PC-3 (cell line): ENCODE measurements at regions not wholly inside any gene's neighbourhood (a gene's known extent, or its start where the extent isn't known, plus 50 kb on each side); places are given as distances from the start of the nearest gene placed in this dataset.
"Not testable (repeated sequence)": the region's sequence is repeated elsewhere in the genome, so short reads cannot be mapped to it uniquely, and the experiment has no call there.

ENCODE experiments used
- ATAC-seq: fragments of 200-7000 bp; cut with Tn5 transposase; 2 replicates; pipeline ENCODE4 v1.9.1; 2020; ENCODE audit warnings: mild to moderate bottlenecking, moderate library complexity
- BruUV-seq: library from RNA; stranded (reverse); fragments of 400-500 nt; replicated peaks from 2 replicates; lab custom pipeline; 2021; lab: Mats Ljungman, UMichigan
- CTCF ChIA-PET: fragments of 300-600 bp; sonication (Branson Sonifier 250); formaldehyde crosslinking; loops from one replicate; lab custom pipeline; 2022; ENCODE audit warnings: antibody characterized with exemption; lab: Charles Lee
- POLR2A ChIA-PET: fragments of 300-600 bp; sonication (Branson Sonifier 250); formaldehyde crosslinking; loops from one replicate; lab custom pipeline; 2022; ENCODE audit warnings: antibody characterized with exemption; ENCODE audit not compliant: unreplicated experiment; lab: Charles Lee
- DNase-seq: peaks from one replicate; pipeline ENCODE4 v3.0.0-alpha.2; 2015
- H2AFZ ChIP-seq: fragments of 300-600 bp; sonication (generic); 2 replicates; pipeline ENCODE4 v1.6.0; 2016; ENCODE audit warnings: antibody characterized with exemption, low read length
- H3F3A ChIP-seq: fragments of 300-600 bp; sonication (generic); one replicate; pipeline ENCODE4 v1.6.0; 2017; ENCODE audit warnings: antibody characterized with exemption, low read length, control low read depth, mild to moderate bottlenecking; ENCODE audit not compliant: unreplicated experiment
- H3K27ac ChIP-seq: fragments of 300-600 bp; sonication (generic); 2 replicates; pipeline ENCODE4 v1.5.1; 2016; ENCODE audit warnings: mild to moderate bottlenecking, low read length
- H3K27me3 ChIP-seq: fragments of 300-600 bp; sonication (generic); 2 replicates; pipeline ENCODE4 v1.6.1; 2016; ENCODE audit warnings: low read length, mixed read lengths
- H3K36me3 ChIP-seq: fragments of 300-600 bp; sonication (generic); 2 replicates; pipeline ENCODE4 v1.6.1; 2016; ENCODE audit warnings: low read depth, mixed run types, low read length, mixed read lengths
- H3K4me1 ChIP-seq: fragments of 300-600 bp; sonication (generic); 2 replicates; pipeline ENCODE4 v1.5.1; 2016; ENCODE audit warnings: low read length; ENCODE audit not compliant: insufficient read depth
- H3K4me2 ChIP-seq: fragments of 300-600 bp; sonication (generic); 2 replicates; pipeline ENCODE4 v1.6.0; 2016; ENCODE audit warnings: low read length
- H3K4me3 ChIP-seq: fragments of 300-600 bp; sonication (generic); 2 replicates; pipeline ENCODE4 v1.5.1; 2016; ENCODE audit warnings: mild to moderate bottlenecking, low read length, mixed read lengths
- H3K79me2 ChIP-seq: fragments of 300-600 bp; sonication (generic); 2 replicates; pipeline ENCODE4 v1.6.1; 2017; ENCODE audit warnings: low read length, mixed read lengths
- H3K9ac ChIP-seq: fragments of 300-600 bp; sonication (generic); 2 replicates; pipeline ENCODE4 v1.6.0; 2016; ENCODE audit warnings: mild to moderate bottlenecking, low read length
- H3K9me2 ChIP-seq: fragments of 300-600 bp; sonication (generic); replicated peaks from 2 replicates; pipeline ENCODE4 v1.6.1; 2016; ENCODE audit warnings: mixed run types, low read length, mixed read lengths
- H3K9me3 ChIP-seq: fragments of 300-600 bp; sonication (generic); 2 replicates; pipeline ENCODE4 v1.6.1; 2016; ENCODE audit warnings: low read length, mixed read lengths
- H4K20me1 ChIP-seq: fragments of 300-600 bp; sonication (generic); 2 replicates; pipeline ENCODE4 v1.6.1; 2016; ENCODE audit warnings: low read length, mixed read lengths
- intact Hi-C: fragments of 100-400 bp; cut with micrococcal nuclease; formaldehyde crosslinking; loops from 2 replicates; pipeline ENCODE4 v1.9.0; 2023

GRCh38 chr4:9505341-9505740 is 61.1 kb downstream of the DEFB131A start:
- H3K27me3 ChIP-seq, DNase-seq, ATAC-seq, H3K9ac ChIP-seq, intact Hi-C loops, POLR2A ChIA-PET, H4K20me1 ChIP-seq, H3K79me2 ChIP-seq, H3K9me3 ChIP-seq, H3K4me2 ChIP-seq, H3K36me3 ChIP-seq, H2AFZ ChIP-seq, H3K4me1 ChIP-seq, BruUV-seq, CTCF ChIA-PET, H3F3A ChIP-seq, H3K4me3 ChIP-seq, H3K9me2 ChIP-seq, H3K27ac ChIP-seq: not testable (repeated sequence)

GRCh38 chr4:9506672-9507071 is 62.5 kb downstream of the DEFB131A start:
- H3K4me2 ChIP-seq, H3K9me3 ChIP-seq, DNase-seq, H3K4me3 ChIP-seq, H3K27ac ChIP-seq, H3K79me2 ChIP-seq, CTCF ChIA-PET, H3K4me1 ChIP-seq, H3K27me3 ChIP-seq, H3K36me3 ChIP-seq, H2AFZ ChIP-seq, intact Hi-C loops, H3K9ac ChIP-seq, H3F3A ChIP-seq, BruUV-seq, H3K9me2 ChIP-seq, ATAC-seq, POLR2A ChIA-PET, H4K20me1 ChIP-seq: not testable (repeated sequence)

GRCh38 chr4:9512941-9513340 is 68.7 kb downstream of the DEFB131A start:
- H3K4me3 ChIP-seq, H3K4me1 ChIP-seq, H3K4me2 ChIP-seq, BruUV-seq, H3K27me3 ChIP-seq, H4K20me1 ChIP-seq, H3K9ac ChIP-seq, H3K9me3 ChIP-seq, H3F3A ChIP-seq, POLR2A ChIA-PET, H3K36me3 ChIP-seq, H3K79me2 ChIP-seq, ATAC-seq, intact Hi-C loops, H2AFZ ChIP-seq, H3K27ac ChIP-seq, DNase-seq, H3K9me2 ChIP-seq, CTCF ChIA-PET: not testable (repeated sequence)

- DNase-seq, intact Hi-C loops, BruUV-seq, H3K9me3 ChIP-seq, H3K4me3 ChIP-seq, H3K27me3 ChIP-seq, H4K20me1 ChIP-seq, H2AFZ ChIP-seq, H3K9me2 ChIP-seq, H3K36me3 ChIP-seq, H3K4me2 ChIP-seq, POLR2A ChIA-PET, H3K9ac ChIP-seq, CTCF ChIA-PET, ATAC-seq, H3K79me2 ChIP-seq, H3K27ac ChIP-seq, H3K4me1 ChIP-seq, H3F3A ChIP-seq: not testable (repeated sequence)
These were observed 75.4 kb downstream of the DEFB131A start for GRCh38 chr4:9519631-9520030.

GRCh38 chr4:9522903-9523302 is 78.7 kb downstream of the DEFB131A start:
- CTCF ChIA-PET, BruUV-seq, H3K27me3 ChIP-seq: not testable (repeated sequence)

GRCh38 chr4:9524406-9524805 is 80.2 kb downstream of the DEFB131A start:
- H3K36me3 ChIP-seq, H2AFZ ChIP-seq, H4K20me1 ChIP-seq, BruUV-seq, H3K79me2 ChIP-seq, H3F3A ChIP-seq, H3K9ac ChIP-seq, ATAC-seq, DNase-seq, H3K4me2 ChIP-seq, intact Hi-C loops, H3K27me3 ChIP-seq, H3K4me1 ChIP-seq, H3K27ac ChIP-seq, CTCF ChIA-PET, POLR2A ChIA-PET, H3K9me2 ChIP-seq, H3K9me3 ChIP-seq, H3K4me3 ChIP-seq: not testable (repeated sequence)

More at GRCh38 chr4:9522903-9523302, 78.7 kb downstream of the DEFB131A start:
- H3F3A ChIP-seq, H3K4me1 ChIP-seq, POLR2A ChIA-PET, H3K36me3 ChIP-seq, H3K79me2 ChIP-seq, intact Hi-C loops, DNase-seq, H4K20me1 ChIP-seq, H3K4me3 ChIP-seq, H3K27ac ChIP-seq, H2AFZ ChIP-seq, H3K9ac ChIP-seq, H3K4me2 ChIP-seq, ATAC-seq, H3K9me2 ChIP-seq, H3K9me3 ChIP-seq: not testable (repeated sequence)
